ENCODE measurements at regions not wholly inside any gene's neighbourhood (a gene's known extent, or its start where the extent isn't known, plus 50 kb on each side); places are given as distances from the start of the nearest gene placed in this dataset.

GRCh38 chr3:72134989-72135451, 350.1 kb upstream of the PROK2 start:
- DNase-seq (ENCODE audit: low read depth) = no peak

- no peak for DNase-seq (ENCODE audit: low read depth)
Measured at GRCh38 chr3:72133329-72134011, 348.5 kb upstream of the PROK2 start.

- DNase-seq (ENCODE audit: low read depth) = no peak
Measured at GRCh38 chr3:72131899-72132298, 347.0 kb upstream of the PROK2 start.

- DNase-seq (ENCODE audit: low read depth) = no peak
Measured at GRCh38 chr3:72130565-72130964, 345.6 kb upstream of the PROK2 start.

- DNase-seq (ENCODE audit: low read depth) = no peak
Measured at GRCh38 chr3:72129501-72130094, 344.6 kb upstream of the PROK2 start.

- DNase-seq (ENCODE audit: low read depth) = no peak
Measured at GRCh38 chr3:72128921-72129320, 344.0 kb upstream of the PROK2 start.

GRCh38 chr3:72127844-72128243, 342.9 kb upstream of the PROK2 start:
- DNase-seq (ENCODE audit: low read depth) = no peak

GRCh38 chr3:72127224-72127612, 342.3 kb upstream of the PROK2 start:
- no peak for DNase-seq (ENCODE audit: low read depth)

- no peak for DNase-seq (ENCODE audit: low read depth)
Measured at GRCh38 chr3:72126441-72127223, 341.7 kb upstream of the PROK2 start.

GRCh38 chr3:72123908-72124441, 339.0 kb upstream of the PROK2 start:
- DNase-seq (ENCODE audit: low read depth) = no peak

- DNase-seq (ENCODE audit: low read depth) = no peak
Measured at GRCh38 chr3:72120806-72121778, 336.1 kb upstream of the PROK2 start.

GRCh38 chr3:72120039-72120438, 335.1 kb upstream of the PROK2 start:
- no peak for DNase-seq (ENCODE audit: low read depth)

- no peak for DNase-seq (ENCODE audit: low read depth)
Measured at GRCh38 chr3:72118628-72119027, 333.7 kb upstream of the PROK2 start.

- no peak for DNase-seq (ENCODE audit: low read depth)
Measured at GRCh38 chr3:72116226-72116625, 331.3 kb upstream of the PROK2 start.

GRCh38 chr3:72115307-72115706, 330.4 kb upstream of the PROK2 start:
- DNase-seq (ENCODE audit: low read depth) = no peak

- no peak for DNase-seq (ENCODE audit: low read depth)
Measured at GRCh38 chr3:72114773-72115172, 329.8 kb upstream of the PROK2 start.

- DNase-seq (ENCODE audit: low read depth) = no peak
Measured at GRCh38 chr3:72113964-72114363, 329.0 kb upstream of the PROK2 start.

GRCh38 chr3:72113564-72113963, 328.6 kb upstream of the PROK2 start:
- no peak for DNase-seq (ENCODE audit: low read depth)

- DNase-seq (ENCODE audit: low read depth) = no peak
Measured at GRCh38 chr3:72112435-72112834, 327.5 kb upstream of the PROK2 start.

GRCh38 chr3:72111265-72112205, 326.6 kb upstream of the PROK2 start:
- no peak for DNase-seq (ENCODE audit: low read depth)

Data from activated T-helper 9 cell treated with anti-CD3 and anti-CD28 coated beads, Interleukin-2, amount 50 U/mL, for 16 hours (primary cell).